Epithelial cell of proximal tubule (primary cell): ENCODE measurements at regions not wholly inside any gene's neighbourhood (a gene's known extent, or its start where the extent isn't known, plus 50 kb on each side); places are given as distances from the start of the nearest gene placed in this dataset.

Experiments used
- DNase-seq: peaks from one replicate; pipeline ENCODE4 v3.0.0-alpha.2; 2011; ENCODE audit warnings: low read depth
- H3K4me3 ChIP-seq: 2 replicates; pipeline ENCODE4 v1.5.1; 2011; ENCODE audit warnings: low read depth, mild to moderate bottlenecking, low read length
- CTCF ChIP-seq: conservative IDR thresholded peaks from 2 replicates; pipeline ENCODE4 v1.5.1; 2012; ENCODE audit warnings: low read depth, mild to moderate bottlenecking, low read length

- no peak for DNase-seq
- no peak overlapping the region for H3K4me3 ChIP-seq
- TF ChIP-seq CTCF, result no peak
These were observed 294.0 kb downstream of the ZNF608 start for GRCh38 chr5:124452412-124452811.

GRCh38 chr5:124451721-124452383, 294.6 kb downstream of the ZNF608 start:
- no peak overlapping the region for H3K4me3 ChIP-seq
- TF ChIP-seq CTCF, result no peak
- DNase-seq, result no peak

- H3K4me3 ChIP-seq, result no peak overlapping the region
- no peak for TF ChIP-seq CTCF
- DNase-seq, result no peak
These were observed 300.3 kb downstream of the ZNF608 start for GRCh38 chr5:124446120-124446519.

GRCh38 chr5:124445070-124445619, 301.3 kb downstream of the ZNF608 start:
- DNase-seq, result no peak
- TF ChIP-seq CTCF, result no peak
- H3K4me3 ChIP-seq, result no peak overlapping the region

- TF ChIP-seq CTCF, result no peak
- H3K4me3 ChIP-seq, result no peak overlapping the region
- no peak for DNase-seq
These were observed 302.2 kb downstream of the ZNF608 start for GRCh38 chr5:124444147-124444775.

- no peak for TF ChIP-seq CTCF
These were observed 306.0 kb downstream of the ZNF608 start for GRCh38 chr5:124440471-124440870.

More at GRCh38 chr5:124440471-124440870, 306.0 kb downstream of the ZNF608 start:
- H3K4me3 ChIP-seq, result no peak overlapping the region
- no peak for DNase-seq
